Activated naive CD4-positive, alpha-beta T cell (primary cell): ENCODE measurements at regions not wholly inside any gene's neighbourhood (a gene's known extent, or its start where the extent isn't known, plus 50 kb on each side); places are given as distances from the start of the nearest gene placed in this dataset.
"Not testable (repeated sequence)": the region's sequence is repeated elsewhere in the genome, so short reads cannot be mapped to it uniquely, and the experiment has no call there.

Source experiments
- DNase-seq, 4 experiments: peaks; one replicate each; lab custom pipeline; 2025; lab: John Stamatoyannopoulos, UW

DNA sequence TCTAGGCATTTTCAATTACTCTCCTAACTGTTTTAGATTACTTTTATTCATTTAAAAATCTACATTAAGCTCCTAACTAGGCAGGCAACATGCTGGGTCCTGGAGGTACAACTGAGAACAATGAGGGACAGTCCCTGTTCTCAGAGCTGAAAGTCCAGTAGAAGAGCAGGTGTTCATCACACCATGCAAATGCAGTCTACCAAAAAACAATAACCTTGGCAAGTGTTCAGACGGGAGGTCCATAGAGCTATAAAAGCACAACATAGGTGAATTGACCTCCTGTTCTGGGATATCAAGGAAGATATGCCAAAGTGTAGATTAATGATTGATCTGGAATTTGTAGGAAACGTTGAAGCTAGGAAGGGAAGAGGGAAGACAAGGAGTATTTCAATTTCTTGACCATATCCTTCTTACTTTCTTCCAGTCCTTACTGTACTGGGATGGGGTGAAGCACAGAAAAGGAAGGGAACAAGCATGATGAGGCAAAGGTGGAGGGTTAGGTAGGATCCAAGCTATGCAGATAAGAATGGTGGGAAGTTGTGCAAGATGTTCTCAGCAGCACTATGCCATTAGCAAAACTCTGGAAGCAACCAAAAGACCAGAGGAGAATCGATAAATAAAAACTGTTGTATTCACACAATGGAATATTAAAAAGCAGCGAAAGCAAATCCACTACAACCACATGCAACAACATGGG, 485.7 kb upstream of the JARID2 start:
- no peak for DNase-seq

GRCh38 chr6:14762077-14762476, 483.8 kb upstream of the JARID2 start:
- no peak for DNase-seq

DNA sequence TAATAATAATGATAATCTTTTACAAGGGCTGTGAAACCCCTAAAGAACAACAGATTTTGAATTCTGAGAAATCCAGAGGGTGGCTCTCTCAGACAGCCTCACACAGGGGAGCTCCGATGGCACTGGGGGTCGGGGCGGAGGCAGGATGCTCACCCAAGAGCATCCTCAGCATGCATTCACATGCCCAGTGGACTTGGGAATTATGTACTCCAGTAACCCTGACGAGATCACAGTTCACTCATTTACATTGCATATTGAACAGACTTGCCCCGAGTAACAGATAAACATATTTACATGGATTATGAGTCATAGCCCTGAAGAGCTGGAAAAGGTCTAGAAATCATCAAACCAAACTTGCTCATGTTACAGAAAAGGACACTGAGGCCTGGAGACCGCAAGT, 482.7 kb upstream of the JARID2 start:
- no peak for DNase-seq

- DNase-seq: no peak
These were observed 482.3 kb upstream of the JARID2 start for GRCh38 chr6:14763616-14764015.

GRCh38 chr6:14765106-14765505, 480.8 kb upstream of the JARID2 start:
- no peak for DNase-seq

GRCh38 chr6:14765721-14766390, 480.0 kb upstream of the JARID2 start:
- no peak for DNase-seq

DNA sequence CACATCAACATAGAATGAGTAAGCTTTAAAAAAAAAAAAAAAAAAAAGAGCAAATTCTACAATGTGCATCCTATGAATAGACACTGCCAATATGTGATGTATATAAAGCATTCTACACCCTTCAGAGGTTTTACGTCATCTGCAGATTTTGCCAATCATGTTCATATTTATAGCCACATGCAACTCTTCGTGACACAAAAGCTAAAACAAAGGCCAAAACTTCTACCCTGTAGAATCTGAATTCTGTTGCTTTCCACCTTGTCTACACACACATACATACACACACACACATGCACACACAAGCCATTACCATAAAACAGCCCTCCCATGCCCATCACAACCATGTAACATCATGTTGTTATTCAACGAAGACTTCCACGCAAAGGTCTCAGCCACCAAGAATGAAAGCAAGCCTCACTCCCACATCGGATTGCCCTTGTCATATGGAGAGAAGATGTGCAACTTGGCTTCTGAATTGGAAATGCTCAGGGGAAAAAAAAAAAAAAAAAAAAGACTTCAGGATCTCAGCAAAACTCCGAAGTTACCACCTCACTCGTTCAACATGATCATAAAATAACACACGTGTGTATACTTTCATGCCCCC, 479.4 kb upstream of the JARID2 start:
- no peak for DNase-seq

DNA sequence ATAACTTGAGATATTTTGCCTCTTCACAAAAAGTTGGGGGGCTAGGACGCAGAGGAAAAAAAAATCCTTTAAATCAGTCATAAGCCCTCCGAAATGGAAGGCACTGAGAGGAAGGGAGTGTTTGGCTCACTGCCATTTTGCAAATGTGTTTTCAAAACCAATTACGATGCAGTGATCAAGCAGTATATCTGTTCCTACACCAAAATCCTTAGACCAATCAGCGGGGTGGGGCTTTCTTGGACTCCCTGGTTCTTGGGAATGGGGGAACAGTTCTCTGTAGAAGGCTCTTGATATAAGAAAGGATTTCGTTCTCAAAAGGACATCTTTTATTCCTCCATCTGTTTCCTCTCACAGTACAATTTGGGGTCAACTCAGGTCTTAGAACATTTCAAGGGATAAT, 478.6 kb upstream of the JARID2 start:
- no peak for DNase-seq

GRCh38 chr6:14770040-14770439, 475.8 kb upstream of the JARID2 start:
- DNase-seq: no peak

GRCh38 chr6:14770572-14770971, 475.3 kb upstream of the JARID2 start:
- no peak for DNase-seq

DNA sequence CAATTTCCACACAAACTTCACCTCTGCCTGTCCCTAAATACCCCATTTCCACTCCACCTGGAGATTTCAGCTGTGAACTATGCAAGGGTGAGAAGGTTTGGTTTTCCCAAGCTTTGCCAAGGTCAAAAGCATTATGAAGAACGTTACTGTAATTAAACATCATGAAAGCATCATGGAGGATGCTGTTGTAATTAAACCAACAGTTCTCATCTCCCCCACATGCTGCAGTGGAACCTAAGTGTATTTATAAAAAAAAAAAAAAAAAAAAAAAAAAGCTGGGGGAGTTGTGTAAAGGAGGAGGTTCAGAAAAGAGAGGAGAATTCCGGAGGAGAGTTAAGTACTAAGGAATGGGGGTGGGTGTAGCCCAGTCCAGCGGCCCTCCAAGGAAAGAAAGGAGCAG, 474.9 kb upstream of the JARID2 start:
- DNase-seq: no peak

- no peak for DNase-seq
These were observed 473.7 kb upstream of the JARID2 start for GRCh38 chr6:14772188-14772587.

DNA sequence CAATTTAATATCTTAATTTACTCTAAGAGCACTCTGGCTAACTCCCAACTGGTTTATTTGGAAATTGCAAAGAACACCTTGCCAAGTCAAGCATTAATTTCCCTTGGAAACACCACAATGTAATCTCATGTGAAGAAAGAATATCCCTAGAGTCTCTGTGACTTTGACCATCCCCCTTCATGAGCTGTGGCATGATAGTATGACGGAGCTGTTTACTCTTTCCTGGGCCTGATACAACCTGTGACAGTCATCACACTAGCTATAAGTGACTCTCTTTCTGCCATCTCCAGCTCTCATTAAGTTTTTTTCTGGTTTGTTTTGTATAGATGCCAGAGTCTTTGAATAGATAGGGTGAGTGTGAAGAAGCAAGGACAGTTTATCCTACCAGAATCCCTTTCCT, 470.3 kb upstream of the JARID2 start:
- DNase-seq: no peak

DNA sequence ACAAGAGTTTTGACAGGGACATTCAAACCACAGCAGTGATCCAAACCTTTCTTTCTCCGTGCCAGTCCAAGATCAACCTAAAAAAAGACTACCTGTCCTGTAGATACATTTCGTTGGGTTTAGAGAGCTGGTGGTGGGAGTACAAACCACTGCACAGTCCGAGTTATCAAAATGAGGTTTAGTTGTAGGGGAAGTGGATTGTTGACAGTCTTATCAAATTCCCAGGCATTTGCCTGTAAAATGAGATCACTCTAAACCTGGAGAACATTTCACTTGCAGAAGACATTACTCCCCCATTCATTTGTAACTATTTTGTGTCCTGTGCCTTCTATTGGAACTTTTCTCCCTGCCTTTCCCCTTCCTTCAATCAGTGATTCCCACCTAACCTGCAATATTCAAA, 469.6 kb upstream of the JARID2 start:
- no peak for DNase-seq

DNA sequence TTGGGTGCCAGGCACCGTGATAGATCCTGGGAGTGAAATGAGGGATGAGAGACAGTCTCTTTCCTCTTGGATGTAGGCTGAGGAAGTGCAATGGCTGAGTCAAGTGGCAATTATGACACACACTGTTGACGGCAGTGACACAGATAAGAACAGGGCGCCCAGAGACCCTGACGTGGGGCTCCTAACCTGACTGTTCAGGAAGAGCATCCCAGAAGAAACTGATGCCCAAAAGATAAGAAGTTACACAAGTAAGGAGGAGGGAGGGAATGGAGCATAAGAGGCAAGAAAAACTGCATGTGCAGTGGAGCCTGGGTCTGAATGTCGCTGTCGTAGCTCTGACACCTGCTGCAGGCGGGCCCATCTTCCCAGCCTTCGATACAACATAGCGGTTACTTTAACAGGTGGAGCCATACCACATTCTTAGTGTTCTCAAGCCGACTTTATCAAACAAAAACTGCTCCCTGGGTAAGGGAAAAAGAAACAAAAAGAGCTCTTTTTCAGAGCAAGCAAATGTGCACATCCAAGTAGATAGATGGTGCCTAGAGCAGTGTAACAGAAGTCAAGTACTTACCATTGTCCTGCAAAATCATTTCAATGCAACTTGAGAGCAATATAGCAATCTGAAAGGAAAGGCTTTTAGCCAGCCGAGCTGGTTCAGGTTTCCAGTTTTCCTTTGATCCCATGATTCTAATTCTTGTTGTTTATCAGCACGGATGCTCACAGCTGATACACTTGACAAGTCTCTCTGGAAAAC, 463.9 kb upstream of the JARID2 start:
- DNase-seq: no peak

DNA sequence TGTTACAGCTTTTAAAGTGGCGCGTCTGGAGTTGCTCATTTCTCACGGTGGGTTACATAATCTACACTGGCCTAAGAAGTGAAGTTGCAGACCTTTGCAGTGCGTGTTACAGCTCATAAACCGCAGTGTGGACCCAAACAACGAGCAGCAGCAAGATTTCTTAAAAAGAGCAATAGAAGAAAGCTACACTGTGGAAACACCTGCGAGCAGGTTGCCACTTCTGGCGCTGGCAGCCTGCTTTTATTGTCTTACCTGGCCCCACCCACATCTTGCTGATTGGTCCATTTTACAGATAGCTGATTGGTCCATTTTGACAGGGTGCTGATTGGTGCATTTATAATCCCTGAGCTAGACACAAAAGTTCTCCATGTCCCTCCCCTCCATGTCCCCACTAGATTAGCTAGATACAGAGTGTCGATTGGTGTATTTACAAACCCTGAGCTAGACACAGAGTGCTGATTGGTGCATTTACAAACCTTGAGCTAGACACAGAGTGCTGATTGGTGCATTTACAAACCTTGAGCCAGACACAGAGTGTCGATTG, 462.9 kb upstream of the JARID2 start:
- DNase-seq: not testable (repeated sequence)

- no peak for DNase-seq
These were observed 462.3 kb upstream of the JARID2 start for GRCh38 chr6:14783594-14783993.

DNA sequence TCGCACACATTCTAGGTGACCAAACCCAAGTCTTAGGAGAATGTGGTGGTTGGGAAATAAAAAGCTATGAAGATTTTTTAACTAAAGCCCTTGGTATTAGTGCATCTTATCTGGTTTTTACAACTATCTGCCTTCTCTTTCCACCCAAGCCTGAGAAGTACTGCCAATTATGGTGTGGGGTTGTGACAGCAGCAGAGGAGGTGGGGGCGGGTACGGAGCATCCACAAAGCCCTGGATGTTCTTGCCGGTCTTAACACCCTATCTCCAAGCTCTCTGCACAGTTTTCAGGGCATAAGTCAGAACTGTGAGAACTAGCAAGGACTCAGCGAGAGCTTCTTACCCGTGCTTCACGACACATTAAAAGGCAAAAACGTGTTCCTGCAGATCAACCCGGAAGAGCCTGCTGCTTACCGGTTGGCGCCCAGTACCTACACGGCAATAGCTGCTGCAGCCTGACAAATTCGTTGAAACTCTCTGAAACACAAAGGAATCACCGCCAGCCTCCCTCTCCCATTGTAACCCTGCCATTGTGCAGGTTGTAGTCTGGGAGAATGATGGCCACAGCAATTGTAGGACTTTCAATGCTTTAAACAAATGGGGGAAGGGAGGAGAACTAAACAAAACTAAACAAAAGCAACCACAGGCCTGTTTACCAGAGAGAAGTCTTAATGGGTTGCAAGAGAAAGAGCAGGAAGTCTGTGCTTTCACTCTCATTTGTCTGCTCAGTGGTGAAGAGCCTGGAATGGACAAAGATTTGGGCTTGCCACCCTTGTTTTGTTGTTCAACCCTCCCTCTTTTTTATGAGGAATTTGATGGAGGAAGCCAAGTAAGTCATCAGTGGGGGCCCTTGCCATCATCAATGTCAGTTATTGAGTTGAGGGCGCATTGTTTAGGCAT, 461.0 kb upstream of the JARID2 start:
- DNase-seq: no peak

DNA sequence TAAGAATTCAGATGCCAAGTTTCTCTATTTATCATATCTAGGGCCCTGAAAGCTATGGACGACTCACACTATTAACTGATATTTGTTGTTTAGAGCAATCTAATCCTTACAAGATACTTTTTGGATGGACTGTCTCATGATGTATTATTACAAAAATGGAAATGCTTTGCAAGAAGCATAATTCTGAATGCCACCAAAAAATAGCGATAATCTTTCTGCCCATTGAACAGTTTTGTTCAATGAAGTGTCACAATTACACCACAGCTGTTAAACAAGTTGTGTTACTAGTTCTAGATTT, 460.4 kb upstream of the JARID2 start:
- no peak for DNase-seq

DNA sequence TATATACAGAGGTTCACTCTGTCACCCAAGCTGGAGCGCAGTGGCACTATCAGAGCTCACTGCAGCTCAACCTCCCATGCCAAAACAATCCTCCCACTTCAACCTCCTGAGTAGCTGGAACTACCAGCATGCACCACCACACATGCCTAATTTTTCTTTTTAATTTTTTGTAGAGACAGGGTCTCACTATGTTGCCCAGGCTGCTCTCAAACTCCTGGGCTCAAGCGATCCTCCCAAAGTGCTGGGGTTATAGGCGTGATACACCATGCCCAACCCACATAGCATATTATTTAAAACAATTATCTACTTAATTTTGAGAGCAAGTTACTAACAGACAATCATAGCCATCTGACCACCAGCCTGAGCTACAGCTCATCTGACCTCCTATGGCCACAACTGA, 459.9 kb upstream of the JARID2 start:
- no peak for DNase-seq

GRCh38 chr6:14786455-14786854, 459.4 kb upstream of the JARID2 start:
- DNase-seq: no peak

- DNase-seq: no peak
These were observed 458.6 kb upstream of the JARID2 start for GRCh38 chr6:14787250-14787649.
